Stomach (tissue), 8 donors: ENCODE measurements at regions not wholly inside any gene's neighbourhood (a gene's known extent, or its start where the extent isn't known, plus 50 kb on each side); places are given as distances from the start of the nearest gene placed in this dataset.
"Not testable (repeated sequence)": the region's sequence is repeated elsewhere in the genome, so short reads cannot be mapped to it uniquely, and the experiment has no call there.

Source experiments
- DNase-seq, 2 donors: peaks; one replicate each; pipeline versions ENCODE4 v3.0.0 to v3.0.0-alpha.2; 2013 to 2019
- H3K27ac ChIP-seq, 5 donors: fragments of 200-600 bp in 4 of 5; sonication (generic) in 4 of 5; one replicate each; pipeline ENCODE4 v1.5.1; 2013 to 2019; ENCODE audit warnings: mild to moderate bottlenecking in 1 of 5, moderate library complexity in 1 of 5
- H3K27me3 ChIP-seq, 3 donors: fragments of 200-600 bp; sonication (generic); one replicate each; pipeline ENCODE4 v1.5.1; 2017 to 2019; ENCODE audit warnings: mixed run types in 1 of 3
- H3K36me3 ChIP-seq, 4 donors: fragments of 200-600 bp; sonication (generic); 1 replicate in 3 of 4; 2 replicates in 1 of 4; pipeline ENCODE4 v1.5.1; 2016 to 2019
- H3K4me1 ChIP-seq, 4 donors: fragments of 200-600 bp; sonication (generic); one replicate each; pipeline ENCODE4 v1.5.1; 2016 to 2019
- H3K4me3 ChIP-seq, 4 donors: fragments of 200-600 bp; sonication (generic) in 3 of 4; one replicate each; pipeline ENCODE4 v1.5.1; 2016 to 2019; ENCODE audit warnings: mild to moderate bottlenecking in 1 of 4
- H3K9me3 ChIP-seq, 4 donors: fragments of 200-600 bp; sonication (generic); one replicate each; pipeline ENCODE4 v1.5.1; 2016 to 2019
- CTCF ChIP-seq, 7 experiments: fragments of 450-650 bp in 4 of 7; fragments of 200-600 bp in 3 of 7; sonication (generic) in 3 of 7; IDR thresholded peaks; one replicate each; pipeline ENCODE4 v1.5.1; 2016 to 2019; ENCODE audit warnings: antibody characterized with exemption in 7 of 7, control low read depth in 2 of 7, mild to moderate bottlenecking in 1 of 7
- EP300 ChIP-seq: sonication (generic); formaldehyde crosslinking; IDR thresholded peaks from one replicate; pipeline ENCODE4 v1.6.1; 2017; ENCODE audit warnings: antibody characterized with exemption
- POLR2A ChIP-seq, 4 donors: fragments of 450-650 bp; IDR thresholded peaks; one replicate each; pipeline ENCODE4 v1.6.1; 2016; ENCODE audit warnings: antibody characterized with exemption in 4 of 4, control low read depth in 2 of 4, mild to moderate bottlenecking in 1 of 4, moderate library complexity in 1 of 4
- POLR2AphosphoS5 ChIP-seq, 3 donors: sonication (generic); formaldehyde crosslinking; IDR thresholded peaks; one replicate each; pipeline ENCODE4 v1.6.1; 2016; ENCODE audit warnings: antibody characterized with exemption in 3 of 3
- WGBS, 5 donors: extraction: QIAGEN DNeasy Blood & Tissue Kit in 3 of 5; methylation state at CpG; one replicate each; pipeline versions ENCODE4 v1.1.5 to v1.1.7; 2013 to 2018; 5-methylcytosine and 5-hydroxymethylcytosine counted together
- intact Hi-C: fragments of 100-400 bp; cut with DNase I; formaldehyde crosslinking; loops from one replicate; pipeline ENCODE4 v1.15.1; 2023; ENCODE audit warnings: low total_unique reads
- donor health status: healthy with polysubstance abuse.
- donor health status: Bipolar disorder and iron deficiency.
- donor health status: healthy.

GRCh38 chrX:46184749-46185148 lies 360.5 kb downstream of the ZNF674 start:
- no peak for DNase-seq
- 47 to 78% (median 65%) methylated on average over 2 of the region's 2 CpGs for WGBS, 5 donors
- H3K4me3 ChIP-seq = no peak overlapping the region
- peaks cover 0 to 4% (median 0%) of the 10 kb centered on the region in 3 donors for H3K27me3 ChIP-seq
- no peak for TF ChIP-seq POLR2A (IDR thresholded peaks at IDR 0.05)
- H3K9me3 ChIP-seq = peaks cover 0 to 8% (median 0%) of the 10 kb centered on the region in 4 donors
- no peaks in the 10 kb centered on the region for H3K36me3 ChIP-seq
- H3K27ac ChIP-seq = no peak overlapping the region
- intact Hi-C loops = no loop called here
- no peaks in the 10 kb centered on the region for H3K4me1 ChIP-seq

- H3K27ac ChIP-seq = no peak overlapping the region
- intact Hi-C loops = no loop called here
- no peaks in the 10 kb centered on the region for H3K36me3 ChIP-seq
- peak in 1 of 2 donors; percentile 12 for DNase-seq
- no peaks in the 10 kb centered on the region for H3K4me1 ChIP-seq
- H3K4me3 ChIP-seq = no peak overlapping the region
- H3K27me3 ChIP-seq = peaks cover 0 to 5% (median 0%) of the 10 kb centered on the region in 3 donors
- H3K9me3 ChIP-seq = peaks cover 0 to 8% (median 0%) of the 10 kb centered on the region in 4 donors
- no peak for TF ChIP-seq CTCF (IDR thresholded peaks at IDR 0.05)
- no peak for TF ChIP-seq POLR2AphosphoS5 (IDR thresholded peaks at IDR 0.05)
- TF ChIP-seq POLR2A (IDR thresholded peaks at IDR 0.05) = no peak
- TF ChIP-seq EP300 = no peak
- 48 to 88% (median 82%) methylated on average over 2 to 3 of the region's 3 CpGs for WGBS, 5 donors
These were observed 364.9 kb downstream of the ZNF674 start for GRCh38 chrX:46180258-46180687.

- Histone ChIP-seq H3K27ac (no peak overlapping the region), H3K9me3 (peaks cover 0 to 11% (median 0%) of the 10 kb centered on the region in 4 donors), H3K27me3 (peaks cover 0 to 5% (median 0%) of the 10 kb centered on the region in 3 donors), H3K4me3 (no peak overlapping the region), H3K4me1 (no peaks in the 10 kb centered on the region), H3K36me3 (no peaks in the 10 kb centered on the region)
- DNase-seq = no peak
- TF ChIP-seq EP300 (no peak), CTCF (IDR thresholded peaks at IDR 0.05) (no peak), POLR2AphosphoS5 (IDR thresholded peaks at IDR 0.05) (no peak)
- 68 to 79% (median 78%) methylated on average over 2 to 3 of the region's 3 CpGs for WGBS, 5 donors
- intact Hi-C loops = no loop called here
These were observed 365.5 kb downstream of the ZNF674 start for GRCh38 chrX:46179748-46180147.

- DNase-seq = no peak
- H3K4me1 ChIP-seq = no peaks in the 10 kb centered on the region
- intact Hi-C loops = no loop called here
- no peak overlapping the region for H3K27ac ChIP-seq
- peaks cover 0 to 16% (median 0%) of the 10 kb centered on the region in 4 donors for H3K9me3 ChIP-seq
- TF ChIP-seq POLR2AphosphoS5 (IDR thresholded peaks at IDR 0.05) (no peak), POLR2A (IDR thresholded peaks at IDR 0.05) (no peak), CTCF (IDR thresholded peaks at IDR 0.05) (no peak), EP300 (no peak)
- no peak overlapping the region for H3K4me3 ChIP-seq
- no peaks in the 10 kb centered on the region for H3K36me3 ChIP-seq
- H3K27me3 ChIP-seq = peaks cover 0 to 5% (median 0%) of the 10 kb centered on the region in 3 donors
- 41 to 78% (median 63%) methylated on average over 1 of the region's 1 CpG for WGBS, 5 donors
These were observed 366.5 kb downstream of the ZNF674 start for GRCh38 chrX:46178763-46179162.

GRCh38 chrX:46173159-46173558 lies 372.1 kb downstream of the ZNF674 start:
- DNase-seq = no peak
- no peaks in the 10 kb centered on the region for H3K27me3 ChIP-seq
- peaks cover 0 to 25% (median 8%) of the 10 kb centered on the region in 4 donors for H3K9me3 ChIP-seq
- no peaks in the 10 kb centered on the region for H3K36me3 ChIP-seq
- intact Hi-C loops = no loop called here
- no peak overlapping the region for H3K27ac ChIP-seq
- no peak overlapping the region for H3K4me3 ChIP-seq
- no peak for TF ChIP-seq POLR2A (IDR thresholded peaks at IDR 0.05)
- TF ChIP-seq POLR2AphosphoS5 (IDR thresholded peaks at IDR 0.05) = no peak
- TF ChIP-seq CTCF (IDR thresholded peaks at IDR 0.05) = no peak
- TF ChIP-seq EP300 = no peak
- no peaks in the 10 kb centered on the region for H3K4me1 ChIP-seq

GRCh38 chrX:46171457-46171856 lies 373.8 kb downstream of the ZNF674 start:
- H3K4me1 ChIP-seq, H3K36me3 ChIP-seq, H3K27ac ChIP-seq, H3K27me3 ChIP-seq, DNase-seq, intact Hi-C loops, H3K4me3 ChIP-seq: not testable (repeated sequence)
- 60 to 92% (median 90%) methylated on average over 1 to 4 of the region's 4 CpGs for WGBS, 5 donors
- H3K9me3 ChIP-seq = peaks cover 0 to 25% (median 8%) of the 10 kb centered on the region in 4 donors
